DOHH2 (cell line): ENCODE measurements at regions not wholly inside any gene's neighbourhood (a gene's known extent, or its start where the extent isn't known, plus 50 kb on each side); places are given as distances from the start of the nearest gene placed in this dataset.

Experiments used
- CTCF ChIP-seq: fragments of 200-600 bp; sonication (generic); IDR thresholded peaks from one replicate; pipeline ENCODE4 v1.5.1; 2014; ENCODE audit warnings: antibody characterized with exemption, mild to moderate bottlenecking, low read depth, low read length; ENCODE audit not compliant: poor library complexity, severe bottlenecking
- EZH2phosphoT487 ChIP-seq: fragments of 200-600 bp; sonication (generic); IDR thresholded peaks from 2 replicates; pipeline ENCODE4 v1.6.1; 2017; ENCODE audit warnings: borderline replicate concordance, mild to moderate bottlenecking, antibody characterized with exemption, low read length, moderate library complexity, mixed read lengths

DNA sequence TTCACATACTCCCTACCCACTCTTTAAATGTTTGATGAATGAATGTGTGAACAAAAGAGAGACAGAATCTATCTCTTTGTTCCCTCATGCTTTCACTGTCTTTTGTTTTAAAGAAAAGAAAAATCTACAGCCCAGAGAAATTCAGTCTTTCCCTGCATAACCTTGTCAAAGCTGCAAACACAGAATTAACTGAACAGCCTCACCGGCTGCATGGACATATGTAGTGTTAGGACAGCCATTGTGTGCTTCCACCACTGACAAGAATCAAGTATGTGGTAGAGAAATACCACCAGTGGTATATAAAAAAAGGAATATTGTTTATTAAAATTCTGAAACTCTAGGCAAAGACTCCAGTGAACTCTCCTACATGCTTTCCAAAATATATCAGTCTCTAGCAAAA, 348.4 kb upstream of the NBEA start:
- TF ChIP-seq CTCF (no peak), EZH2phosphoT487 (no peak)
